ENCODE measurements at regions not wholly inside any gene's neighbourhood (a gene's known extent, or its start where the extent isn't known, plus 50 kb on each side); places are given as distances from the start of the nearest gene placed in this dataset.
A peak's percentile ranks its signal among the peaks of the same experiment; 100 is the strongest.
"Not testable (repeated sequence)": the region's sequence is repeated elsewhere in the genome, so short reads cannot be mapped to it uniquely, and the experiment has no call there.

- no peak for DNase-seq
Measured at GRCh38 chr9:90741036-90741435, 60.6 kb upstream of the SYK start.

GRCh38 chr9:90737742-90738141, 63.9 kb upstream of the SYK start:
- no peak for DNase-seq

GRCh38 chr9:90735952-90736351, 65.7 kb upstream of the SYK start:
- DNase-seq, result peak; percentile 43

- DNase-seq, result no peak
Measured at GRCh38 chr9:90734631-90735030, 67.0 kb upstream of the SYK start.

GRCh38 chr9:90729351-90729750, 72.3 kb upstream of the SYK start:
- no peak for DNase-seq

GRCh38 chr9:90727488-90727887, 74.1 kb upstream of the SYK start:
- DNase-seq, result no peak

- DNase-seq, result peak; percentile 17
Measured at GRCh38 chr9:90726215-90726614, 75.4 kb upstream of the SYK start.

GRCh38 chr9:90724880-90725279, 76.7 kb upstream of the SYK start:
- DNase-seq, result no peak

- no peak for DNase-seq
Measured at GRCh38 chr9:90724112-90724511, 77.5 kb upstream of the SYK start.

GRCh38 chr9:90722071-90722470, 79.4 kb upstream of the DIRAS2 start:
- no peak for DNase-seq

GRCh38 chr9:90720621-90721265, 78.1 kb upstream of the DIRAS2 start:
- no peak for DNase-seq

GRCh38 chr9:90706230-90706629, 63.6 kb upstream of the DIRAS2 start:
- DNase-seq, result no peak

- DNase-seq, result no peak
Measured at GRCh38 chr9:90702441-90702955, 59.9 kb upstream of the DIRAS2 start.

- no peak for DNase-seq
Measured at GRCh38 chr9:90698871-90699440, 56.3 kb upstream of the DIRAS2 start.

- no peak for DNase-seq
Measured at GRCh38 chr9:90697808-90698207, 55.2 kb upstream of the DIRAS2 start.

- not testable (repeated sequence) for DNase-seq
Measured at GRCh38 chr9:90694187-90694586, 51.6 kb upstream of the DIRAS2 start.
